ENCODE measurements at regions not wholly inside any gene's neighbourhood (a gene's known extent, or its start where the extent isn't known, plus 50 kb on each side); places are given as distances from the start of the nearest gene placed in this dataset.

GRCh38 chr2:42918041-42918440, 125.7 kb upstream of the HAAO start:
- no peak overlapping the region for H2AFZ ChIP-seq (ENCODE audit: low read depth, low read length)
- BruUV-seq (replicated peaks): no TSS peak
- ChIA-PET CTCF (interaction anchor here (0.7 to 1.5 kb wide), 4 partner anchors 11 to 79 kb away, joined by 3 to 7 read pairs (median 4); no protein-coding TSS in a partner anchor), POLR2A (no interaction called here)
- no peak for TF ChIP-seq FOS (IDR thresholded peaks at IDR 0.05; ENCODE audit: borderline replicate concordance, insufficient read depth, low read length)
- no peak for TF ChIP-seq JUN (IDR thresholded peaks at IDR 0.05; ENCODE audit: borderline replicate concordance, insufficient read depth, insufficient read length, low read depth)
- H3K36me3 ChIP-seq (ENCODE audit: control insufficient read depth in 2 of 2, extremely low read depth in 1 of 2, insufficient read depth in 2 of 2, low read length in 2 of 2): no peaks in the 10 kb centered on the region
- peak overlapping the region; percentile 4 for H3K27ac ChIP-seq (ENCODE audit: insufficient read depth, low read depth, low read length)
- no peaks in the 10 kb centered on the region for H3K79me2 ChIP-seq (ENCODE audit: control insufficient read depth, insufficient read depth, low read length)
- peaks cover 47% of the 10 kb centered on the region for H3K4me1 ChIP-seq (ENCODE audit: control insufficient read depth, extremely low read depth, insufficient read depth, low read length)
- dilution Hi-C loops (cut with MboI; ENCODE audit: extremely low pct_ligation_motif_present, low sequenced_read_pairs) (no loop called here), intact Hi-C loops (cut with micrococcal nuclease) (no loop called here)
- no peaks in the 10 kb centered on the region for H4K20me1 ChIP-seq (replicated peaks; ENCODE audit: control insufficient read depth, extremely low read depth, insufficient read depth, low read length)
- peak overlapping the region; percentile 23 for H3K4me2 ChIP-seq (ENCODE audit: insufficient read depth, low read length)
- H3K9me3 ChIP-seq (replicated peaks; ENCODE audit: control insufficient read depth, insufficient read depth, low read length): no peaks in the 10 kb centered on the region
- H3K27me3 ChIP-seq (ENCODE audit: control insufficient read depth in 2 of 2, insufficient read depth in 2 of 2, low read length in 2 of 2): no peaks in the 10 kb centered on the region
- no peak overlapping the region for H3K4me3 ChIP-seq (replicated peaks in 1 of 3; ENCODE audit: insufficient read depth in 1 of 3, low read depth in 1 of 3, low read length in 3 of 3)
- no peak overlapping the region for H3K9ac ChIP-seq (replicated peaks; ENCODE audit: extremely low read depth, insufficient read depth, low read length)
- DNase-seq (ENCODE audit: low read depth, low spot score) (no peak), FAIRE-seq (no peak)
- H3K9me1 ChIP-seq (replicated peaks; ENCODE audit: control insufficient read depth, extremely low read depth, insufficient read depth, low read length): no peaks in the 10 kb centered on the region

GRCh38 chr2:42917425-42917927, 125.1 kb upstream of the HAAO start:
- FAIRE-seq (peak; percentile 94), DNase-seq (ENCODE audit: low read depth, low spot score) (peak; percentile 93)
- no peaks in the 10 kb centered on the region for H3K9me1 ChIP-seq (replicated peaks; ENCODE audit: control insufficient read depth, extremely low read depth, insufficient read depth, low read length)
- intact Hi-C loops (cut with micrococcal nuclease) (no loop called here), dilution Hi-C loops (cut with MboI; ENCODE audit: extremely low pct_ligation_motif_present, low sequenced_read_pairs) (no loop called here)
- H3K4me2 ChIP-seq (ENCODE audit: insufficient read depth, low read length): peak overlapping the region; percentile 23
- no peak overlapping the region for H3K9ac ChIP-seq (replicated peaks; ENCODE audit: extremely low read depth, insufficient read depth, low read length)
- no peaks in the 10 kb centered on the region for H3K27me3 ChIP-seq (ENCODE audit: control insufficient read depth in 2 of 2, insufficient read depth in 2 of 2, low read length in 2 of 2)
- no peaks in the 10 kb centered on the region for H4K20me1 ChIP-seq (replicated peaks; ENCODE audit: control insufficient read depth, extremely low read depth, insufficient read depth, low read length)
- TF ChIP-seq CTCF (IDR thresholded peaks at IDR 0.05; ENCODE audit: extremely low read depth in 1 of 2, insufficient read depth in 1 of 2, low read depth in 1 of 2, low read length in 2 of 2) (no peak), EZH2 (IDR thresholded peaks at IDR 0.05; ENCODE audit: borderline replicate concordance, low read depth, low read length, severe bottlenecking) (no peak), MYC (IDR thresholded peaks at IDR 0.05; ENCODE audit: low read depth, low read length) (no peak), GATA2 (IDR thresholded peaks at IDR 0.05; ENCODE audit: insufficient read depth, insufficient read length, low read depth, low read length) (no peak), FOS (IDR thresholded peaks at IDR 0.05; ENCODE audit: borderline replicate concordance, insufficient read depth, low read length) (peak; percentile 53), JUN (IDR thresholded peaks at IDR 0.05; ENCODE audit: borderline replicate concordance, insufficient read depth, insufficient read length, low read depth) (no peak), POLR2A (IDR thresholded peaks at IDR 0.05; ENCODE audit: low read depth, low read length) (peak; percentile 53), POLR2AphosphoS5 (IDR thresholded peaks at IDR 0.05; ENCODE audit: insufficient read depth, low read depth, low read length) (peak; percentile 64)
- TF ChIP-seq, protein P1, sequence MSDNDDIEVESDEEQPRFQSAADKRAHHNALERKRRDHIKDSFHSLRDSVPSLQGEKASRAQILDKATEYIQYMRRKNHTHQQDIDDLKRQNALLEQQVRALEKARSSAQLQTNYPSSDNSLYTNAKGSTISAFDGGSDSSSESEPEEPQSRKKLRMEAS (IDR thresholded peaks at IDR 0.05; ENCODE audit: insufficient read depth, insufficient read length): no peak
- no peak overlapping the region for H2AFZ ChIP-seq (ENCODE audit: low read depth, low read length)
- H3K9me3 ChIP-seq (replicated peaks; ENCODE audit: control insufficient read depth, insufficient read depth, low read length): no peaks in the 10 kb centered on the region
- ChIA-PET CTCF (interaction anchor here (0.7 to 1.5 kb wide), 7 partner anchors 11 to 79 kb away, joined by 3 to 7 read pairs (median 4); no protein-coding TSS in a partner anchor), POLR2A (interaction anchor here (0.9 kb wide), 1 partner anchor 38 kb away, joined by 3 read pairs; no protein-coding TSS in a partner anchor)
- no peak overlapping the region for H3K4me3 ChIP-seq (replicated peaks in 1 of 3; ENCODE audit: insufficient read depth in 1 of 3, low read depth in 1 of 3, low read length in 3 of 3)
- no peaks in the 10 kb centered on the region for H3K79me2 ChIP-seq (ENCODE audit: control insufficient read depth, insufficient read depth, low read length)
- no peaks in the 10 kb centered on the region for H3K36me3 ChIP-seq (ENCODE audit: control insufficient read depth in 2 of 2, extremely low read depth in 1 of 2, insufficient read depth in 2 of 2, low read length in 2 of 2)
- BruUV-seq (replicated peaks): no TSS peak
- H3K4me1 ChIP-seq (ENCODE audit: control insufficient read depth, extremely low read depth, insufficient read depth, low read length): peaks cover 53% of the 10 kb centered on the region
- H3K27ac ChIP-seq (ENCODE audit: insufficient read depth, low read depth, low read length): peak overlapping the region; percentile 4

All from endothelial cell of umbilical vein (primary cell).